H1 (cell line): ENCODE measurements at regions not wholly inside any gene's neighbourhood (a gene's known extent, or its start where the extent isn't known, plus 50 kb on each side); places are given as distances from the start of the nearest gene placed in this dataset.

Experiments used
- EGR1 ChIP-seq: IDR thresholded peaks from 2 replicates; pipeline ENCODE4 v1.6.1; 2011; ENCODE audit warnings: low read depth, low read length, borderline replicate concordance
- KDM5A ChIP-seq: fragments of 200-600 bp; IDR thresholded peaks from 2 replicates; pipeline ENCODE4 v1.7.1; 2012; ENCODE audit warnings: mild to moderate bottlenecking, low read length, inconsistent platforms, mixed read lengths
- RFX5 ChIP-seq: IDR thresholded peaks from 2 replicates; pipeline ENCODE4 v1.6.1; 2011; ENCODE audit warnings: low read depth, low read length, improper control_type of control experiment, borderline replicate concordance
- RXRA ChIP-seq: IDR thresholded peaks from 2 replicates; pipeline ENCODE4 v1.6.1; 2011; ENCODE audit warnings: low read depth, mild to moderate bottlenecking, low read length, moderate library complexity; ENCODE audit not compliant: insufficient read depth
- SIRT6 ChIP-seq: IDR thresholded peaks from one replicate; pipeline ENCODE4 v1.7.1; 2012; ENCODE audit warnings: low read length, inconsistent platforms
- ZNF274 ChIP-seq: IDR thresholded peaks from 2 replicates; pipeline ENCODE4 v1.7.0; 2012; ENCODE audit warnings: low read length, borderline replicate concordance; ENCODE audit errors: extremely low read depth

DNA sequence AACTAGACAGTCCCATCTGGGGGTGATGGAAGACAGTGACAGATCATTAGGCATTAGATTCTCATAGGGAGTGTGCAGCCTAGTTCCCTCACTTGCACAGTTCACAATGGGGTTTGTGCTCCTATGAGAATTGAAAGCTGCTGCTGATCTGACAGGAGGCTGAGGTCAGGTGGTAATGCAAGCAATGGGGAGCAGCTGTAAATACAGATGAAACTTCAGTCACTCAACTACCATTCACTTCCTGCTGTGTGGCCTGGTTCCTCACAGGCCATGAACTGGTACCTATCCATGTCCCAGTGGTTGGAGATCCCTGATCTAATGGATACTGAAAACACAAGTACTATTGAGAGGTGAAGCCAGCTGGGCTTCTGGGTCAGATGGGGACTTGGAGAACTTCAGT lies 72.5 kb downstream of the AGTR2 start (continued):
- TF ChIP-seq RFX5 (no peak), KDM5A (no peak), RXRA (no peak), EGR1 (no peak), ZNF274 (no peak), SIRT6 (no peak)
